Endothelial cell (in vitro differentiated cells): ENCODE measurements at regions not wholly inside any gene's neighbourhood (a gene's known extent, or its start where the extent isn't known, plus 50 kb on each side); places are given as distances from the start of the nearest gene placed in this dataset.

Source experiments
- DNase-seq: peaks from one replicate; pipeline ENCODE4 v3.0.0; 2021; ENCODE audit warnings: low spot score
- H3K27ac Mint-ChIP-seq: one replicate; pipeline ENCODE4 v1.8.0; 2021; ENCODE audit warnings: mixed read lengths, inconsistent platforms; ENCODE audit not compliant: unreplicated experiment
- H3K27me3 Mint-ChIP-seq: one replicate; pipeline ENCODE4 v1.8.0; 2021; ENCODE audit warnings: mild to moderate bottlenecking, moderate library complexity, mixed read lengths, inconsistent platforms; ENCODE audit not compliant: unreplicated experiment
- H3K36me3 Mint-ChIP-seq: one replicate; pipeline ENCODE4 v1.8.0; 2021; ENCODE audit warnings: mild to moderate bottlenecking, low read depth, mixed read lengths, inconsistent platforms; ENCODE audit not compliant: unreplicated experiment
- H3K4me1 Mint-ChIP-seq: one replicate; pipeline ENCODE4 v1.8.0; 2021; ENCODE audit warnings: mild to moderate bottlenecking, mixed read lengths, inconsistent platforms; ENCODE audit not compliant: unreplicated experiment
- H3K4me3 Mint-ChIP-seq: one replicate; pipeline ENCODE4 v1.8.0; 2021; ENCODE audit warnings: mild to moderate bottlenecking, mixed read lengths, inconsistent platforms; ENCODE audit not compliant: unreplicated experiment
- H3K9me3 Mint-ChIP-seq: one replicate; pipeline ENCODE4 v1.8.0; 2021; ENCODE audit warnings: mixed read lengths, inconsistent platforms; ENCODE audit not compliant: unreplicated experiment
- CTCF ChIP-seq: fragments of 200-600 bp; sonication (generic); IDR thresholded peaks from one replicate; pipeline ENCODE4 v1.5.0; 2021; ENCODE audit warnings: antibody characterized with exemption; ENCODE audit not compliant: unreplicated experiment

- Mint-ChIP-seq H3K4me3 (no peak overlapping the region), H3K4me1 (peaks cover 7% of the 10 kb centered on the region), H3K27me3 (no peaks in the 10 kb centered on the region), H3K36me3 (no peaks in the 10 kb centered on the region), H3K9me3 (no peaks in the 10 kb centered on the region), H3K27ac (no peak overlapping the region)
- TF ChIP-seq CTCF = no peak
- DNase-seq = no peak
Measured at GRCh38 chr19:30648866-30649862, 277.0 kb downstream of the ZNF536 start.

GRCh38 chr19:30647891-30648720 is 275.9 kb downstream of the ZNF536 start:
- peaks cover 7% of the 10 kb centered on the region for H3K4me1 Mint-ChIP-seq

GRCh38 chr19:30646806-30647205 is 274.6 kb downstream of the ZNF536 start:
- Mint-ChIP-seq H3K36me3 (no peaks in the 10 kb centered on the region), H3K4me3 (no peak overlapping the region), H3K27me3 (no peaks in the 10 kb centered on the region), H3K4me1 (peaks cover 7% of the 10 kb centered on the region), H3K9me3 (no peaks in the 10 kb centered on the region), H3K27ac (no peak overlapping the region)
- no peak for TF ChIP-seq CTCF
- no peak for DNase-seq

More at GRCh38 chr19:30647891-30648720, 275.9 kb downstream of the ZNF536 start:
- H3K27me3 Mint-ChIP-seq = no peaks in the 10 kb centered on the region
- no peak overlapping the region for H3K4me3 Mint-ChIP-seq
- peak; percentile 15 for DNase-seq
- H3K9me3 Mint-ChIP-seq = no peaks in the 10 kb centered on the region
- no peak for TF ChIP-seq CTCF
- no peak overlapping the region for H3K27ac Mint-ChIP-seq
- no peaks in the 10 kb centered on the region for H3K36me3 Mint-ChIP-seq

- H3K4me3 Mint-ChIP-seq = no peak overlapping the region
- H3K27me3 Mint-ChIP-seq = no peaks in the 10 kb centered on the region
- H3K4me1 Mint-ChIP-seq = peaks cover 7% of the 10 kb centered on the region
- H3K27ac Mint-ChIP-seq = no peak overlapping the region
- DNase-seq = no peak
- H3K9me3 Mint-ChIP-seq = no peaks in the 10 kb centered on the region
- H3K36me3 Mint-ChIP-seq = no peaks in the 10 kb centered on the region
- no peak for TF ChIP-seq CTCF
Measured at GRCh38 chr19:30645946-30646577, 273.9 kb downstream of the ZNF536 start.
